ENCODE measurements at regions not wholly inside any gene's neighbourhood (a gene's known extent, or its start where the extent isn't known, plus 50 kb on each side); places are given as distances from the start of the nearest gene placed in this dataset.

DNA sequence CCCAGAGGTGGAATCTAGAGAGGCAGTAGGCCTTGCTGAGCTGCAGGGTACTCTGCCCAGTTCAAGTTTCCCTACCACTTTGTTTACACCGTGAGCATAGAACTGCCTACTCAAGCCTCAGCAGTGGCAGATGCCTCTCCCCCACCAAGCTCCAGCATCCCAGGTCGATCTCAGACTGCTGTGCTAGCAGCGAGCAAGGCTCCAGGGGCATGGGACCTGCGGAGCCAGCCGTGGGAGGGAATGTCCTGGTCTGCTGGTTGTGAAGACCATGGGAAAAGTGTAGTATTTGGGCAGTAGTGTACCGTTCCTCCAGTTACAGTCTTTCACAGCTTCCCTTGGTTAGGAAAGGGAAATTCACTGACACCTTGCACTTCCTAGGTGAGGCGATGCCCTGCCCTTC is 50.6 kb upstream of the FSIP2 start:
- CTCF ChIA-PET = interaction anchor here (1.0 kb wide), 1 partner anchor 19 kb away, joined by 3 read pairs; no protein-coding TSS in a partner anchor
- no peak for TF ChIP-seq CTCF (IDR thresholded peaks at IDR 0.05; ENCODE audit: control extremely low read depth, extremely low read depth, low read depth, missing control alignments)
- no peak for DNase-seq (ENCODE audit: extremely low spot score)
- POLR2A ChIA-PET = no interaction called here

Measured in GM10248 (cell line).